Panc1 (cell line): ENCODE measurements at regions not wholly inside any gene's neighbourhood (a gene's known extent, or its start where the extent isn't known, plus 50 kb on each side); places are given as distances from the start of the nearest gene placed in this dataset.

Experiments used
- ATAC-seq: fragments of 200-7000 bp; cut with Tn5 transposase; 2 replicates; pipeline ENCODE4 v1.9.1; 2020; ENCODE audit warnings: mild to moderate bottlenecking, moderate library complexity
- BruUV-seq: library from RNA; stranded (reverse); fragments of 400-500 nt; replicated peaks from 2 replicates; lab custom pipeline; 2021; lab: Mats Ljungman, UMichigan
- CTCF ChIA-PET: fragments of 300-600 bp; sonication (Branson Sonifier 250); formaldehyde crosslinking; loops from one replicate; lab custom pipeline; 2022; ENCODE audit warnings: antibody characterized with exemption; lab: Charles Lee
- POLR2A ChIA-PET: fragments of 300-600 bp; sonication (Branson Sonifier 250); formaldehyde crosslinking; loops from one replicate; lab custom pipeline; 2022; ENCODE audit warnings: antibody characterized with exemption; lab: Charles Lee
- DNase-seq: peaks from one replicate; pipeline ENCODE4 v3.0.0-alpha.2; 2010; ENCODE audit warnings: low read depth, low spot score
- H3K27ac ChIP-seq: 2 replicates; pipeline ENCODE4 v1.5.1; 2011; ENCODE audit warnings: mild to moderate bottlenecking, low read length, inconsistent platforms
- H3K27me3 ChIP-seq: fragments of 200-500 bp; sonication (Bioruptor generic); 2 replicates; pipeline ENCODE4 v1.6.0; 2014; ENCODE audit warnings: low read length, inconsistent platforms; ENCODE audit not compliant: control insufficient read depth, insufficient read depth
- H3K36me3 ChIP-seq: fragments of 200-500 bp; sonication (Bioruptor generic); 2 replicates; pipeline ENCODE4 v1.5.1; 2014; ENCODE audit warnings: inconsistent platforms, mild to moderate bottlenecking, low read length, moderate library complexity; ENCODE audit not compliant: control insufficient read depth, insufficient read depth
- H3K4me1 ChIP-seq: 2 replicates; pipeline ENCODE4 v1.5.1; 2011; ENCODE audit warnings: inconsistent platforms, mild to moderate bottlenecking, low read length, moderate library complexity; ENCODE audit not compliant: control insufficient read depth, insufficient read depth
- H3K4me3 ChIP-seq, 2 experiments: 2 replicates each; pipeline ENCODE4 v1.5.1; 2011 to 2012; ENCODE audit warnings: low read depth in 2 of 2, low read length in 2 of 2, mild to moderate bottlenecking in 2 of 2, inconsistent platforms in 1 of 2, moderate library complexity in 1 of 2
- H3K9me3 ChIP-seq: fragments of 200-500 bp; sonication (Bioruptor generic); 2 replicates; pipeline ENCODE4 v1.5.1; 2014; ENCODE audit warnings: low read depth, mild to moderate bottlenecking, inconsistent platforms, low read length, moderate library complexity; ENCODE audit not compliant: control insufficient read depth, insufficient read depth
- POLR2AphosphoS5 ChIP-seq: IDR thresholded peaks from 2 replicates; pipeline ENCODE4 v1.6.1; 2012; ENCODE audit warnings: mild to moderate bottlenecking, low read depth, low read length, moderate library complexity
- SIN3A ChIP-seq: IDR thresholded peaks from 2 replicates; pipeline ENCODE4 v1.6.1; 2012; ENCODE audit warnings: low read depth, mild to moderate bottlenecking, low read length, moderate library complexity, borderline replicate concordance; ENCODE audit not compliant: insufficient read depth
- TCF7L2 ChIP-seq: IDR thresholded peaks from 2 replicates; pipeline ENCODE4 v1.6.1; 2011; ENCODE audit warnings: mild to moderate bottlenecking, low read depth, low read length, inconsistent platforms
- in situ Hi-C: cut with HindIII; loops from 2 replicates; pipeline ENCODE4 v1.10.0; 2016; ENCODE audit warnings: low sequenced_read_pairs, low pct_unique_long_range_greater_than_20kb
- intact Hi-C: fragments of 100-400 bp; cut with micrococcal nuclease; formaldehyde crosslinking; loops from one replicate; pipeline ENCODE4 v1.10.0; 2022; ENCODE audit not compliant: unreplicated experiment
- TF ChIP-seq, protein P1 (sequence below), 2 experiments: IDR thresholded peaks; 2 replicates each; pipeline ENCODE4 v1.6.1; 2011 to 2012; ENCODE audit warnings: low read depth in 2 of 2, control low read depth in 1 of 2, low read length in 1 of 2, mild to moderate bottlenecking in 1 of 2, moderate library complexity in 1 of 2; ENCODE audit not compliant: insufficient read depth in 1 of 2
- TF ChIP-seq, protein P2 (sequence below): fragments of 450-650 bp; IDR thresholded peaks from 2 replicates; pipeline ENCODE4 v1.5.1; 2017; ENCODE audit warnings: mild to moderate bottlenecking

- intact Hi-C loops, result no loop called here
- in situ Hi-C loops, result no loop called here
- DNase-seq, result no peak
- H3K4me1 ChIP-seq, result no peaks in the 10 kb centered on the region
- H3K4me3 ChIP-seq, result no peak overlapping the region
- BruUV-seq, result no TSS peak
- no peaks in the 10 kb centered on the region for H3K36me3 ChIP-seq
- ChIA-PET CTCF (no interaction called here), POLR2A (no interaction called here)
- no peak for ATAC-seq
- no peaks in the 10 kb centered on the region for H3K27me3 ChIP-seq
- no peak for TF ChIP-seq SIN3A
- no peak for TF ChIP-seq POLR2AphosphoS5
- TF ChIP-seq, protein P1, sequence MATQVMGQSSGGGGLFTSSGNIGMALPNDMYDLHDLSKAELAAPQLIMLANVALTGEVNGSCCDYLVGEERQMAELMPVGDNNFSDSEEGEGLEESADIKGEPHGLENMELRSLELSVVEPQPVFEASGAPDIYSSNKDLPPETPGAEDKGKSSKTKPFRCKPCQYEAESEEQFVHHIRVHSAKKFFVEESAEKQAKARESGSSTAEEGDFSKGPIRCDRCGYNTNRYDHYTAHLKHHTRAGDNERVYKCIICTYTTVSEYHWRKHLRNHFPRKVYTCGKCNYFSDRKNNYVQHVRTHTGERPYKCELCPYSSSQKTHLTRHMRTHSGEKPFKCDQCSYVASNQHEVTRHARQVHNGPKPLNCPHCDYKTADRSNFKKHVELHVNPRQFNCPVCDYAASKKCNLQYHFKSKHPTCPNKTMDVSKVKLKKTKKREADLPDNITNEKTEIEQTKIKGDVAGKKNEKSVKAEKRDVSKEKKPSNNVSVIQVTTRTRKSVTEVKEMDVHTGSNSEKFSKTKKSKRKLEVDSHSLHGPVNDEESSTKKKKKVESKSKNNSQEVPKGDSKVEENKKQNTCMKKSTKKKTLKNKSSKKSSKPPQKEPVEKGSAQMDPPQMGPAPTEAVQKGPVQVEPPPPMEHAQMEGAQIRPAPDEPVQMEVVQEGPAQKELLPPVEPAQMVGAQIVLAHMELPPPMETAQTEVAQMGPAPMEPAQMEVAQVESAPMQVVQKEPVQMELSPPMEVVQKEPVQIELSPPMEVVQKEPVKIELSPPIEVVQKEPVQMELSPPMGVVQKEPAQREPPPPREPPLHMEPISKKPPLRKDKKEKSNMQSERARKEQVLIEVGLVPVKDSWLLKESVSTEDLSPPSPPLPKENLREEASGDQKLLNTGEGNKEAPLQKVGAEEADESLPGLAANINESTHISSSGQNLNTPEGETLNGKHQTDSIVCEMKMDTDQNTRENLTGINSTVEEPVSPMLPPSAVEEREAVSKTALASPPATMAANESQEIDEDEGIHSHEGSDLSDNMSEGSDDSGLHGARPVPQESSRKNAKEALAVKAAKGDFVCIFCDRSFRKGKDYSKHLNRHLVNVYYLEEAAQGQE (IDR thresholded peaks at IDR 0.05; ENCODE audit: insufficient read depth in 1 of 2, low read depth in 2 of 2, low read length in 1 of 2), result no peak
- TF ChIP-seq, protein P2, sequence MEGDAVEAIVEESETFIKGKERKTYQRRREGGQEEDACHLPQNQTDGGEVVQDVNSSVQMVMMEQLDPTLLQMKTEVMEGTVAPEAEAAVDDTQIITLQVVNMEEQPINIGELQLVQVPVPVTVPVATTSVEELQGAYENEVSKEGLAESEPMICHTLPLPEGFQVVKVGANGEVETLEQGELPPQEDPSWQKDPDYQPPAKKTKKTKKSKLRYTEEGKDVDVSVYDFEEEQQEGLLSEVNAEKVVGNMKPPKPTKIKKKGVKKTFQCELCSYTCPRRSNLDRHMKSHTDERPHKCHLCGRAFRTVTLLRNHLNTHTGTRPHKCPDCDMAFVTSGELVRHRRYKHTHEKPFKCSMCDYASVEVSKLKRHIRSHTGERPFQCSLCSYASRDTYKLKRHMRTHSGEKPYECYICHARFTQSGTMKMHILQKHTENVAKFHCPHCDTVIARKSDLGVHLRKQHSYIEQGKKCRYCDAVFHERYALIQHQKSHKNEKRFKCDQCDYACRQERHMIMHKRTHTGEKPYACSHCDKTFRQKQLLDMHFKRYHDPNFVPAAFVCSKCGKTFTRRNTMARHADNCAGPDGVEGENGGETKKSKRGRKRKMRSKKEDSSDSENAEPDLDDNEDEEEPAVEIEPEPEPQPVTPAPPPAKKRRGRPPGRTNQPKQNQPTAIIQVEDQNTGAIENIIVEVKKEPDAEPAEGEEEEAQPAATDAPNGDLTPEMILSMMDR, result no peak
- TF ChIP-seq TCF7L2, result no peak
- H3K27ac ChIP-seq, result no peak overlapping the region
- H3K9me3 ChIP-seq, result no peaks in the 10 kb centered on the region
These were observed 66.5 kb downstream of the FAM9B start for GRCh38 chrX:8967461-8967860.

DNA sequence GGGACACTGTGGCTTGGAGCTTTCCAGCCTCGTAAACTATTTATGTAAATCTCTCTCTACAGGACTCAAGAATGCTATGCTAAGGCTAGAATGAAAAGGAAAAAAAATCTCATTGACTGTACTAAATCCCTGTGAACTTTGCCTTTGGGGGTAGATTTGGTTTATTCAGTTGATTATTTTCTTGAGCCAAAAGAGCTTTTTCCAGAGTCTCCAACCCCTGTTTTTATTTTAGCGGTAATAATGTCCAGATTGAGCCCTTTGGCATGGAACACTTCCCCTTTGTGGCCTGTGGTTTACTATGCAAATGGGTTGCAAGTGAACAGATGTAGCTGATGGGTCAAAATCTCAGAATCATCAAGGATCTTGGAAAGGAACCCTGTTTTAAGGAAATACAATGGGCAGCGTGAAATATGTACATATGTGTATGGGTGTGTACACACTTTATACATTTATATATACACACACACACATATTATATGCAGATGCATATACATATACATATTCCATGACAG, 72.9 kb downstream of the FAM9B start:
- Histone ChIP-seq H3K36me3 (no peaks in the 10 kb centered on the region), H3K27me3 (no peaks in the 10 kb centered on the region), H3K27ac (no peak overlapping the region), H3K4me1 (no peaks in the 10 kb centered on the region), H3K4me3 (no peak overlapping the region), H3K9me3 (no peaks in the 10 kb centered on the region)
- ATAC-seq, result no peak
- POLR2A ChIA-PET, result no interaction called here
- CTCF ChIA-PET, result no interaction called here
- no TSS peak for BruUV-seq
- TF ChIP-seq SIN3A (no peak), POLR2AphosphoS5 (no peak), TCF7L2 (no peak)
- TF ChIP-seq, protein P1 (IDR thresholded peaks at IDR 0.05; ENCODE audit: insufficient read depth in 1 of 2, low read depth in 2 of 2, low read length in 1 of 2), result no peak
- TF ChIP-seq, protein P2, result no peak
- DNase-seq, result no peak
- in situ Hi-C loops (no loop called here), intact Hi-C loops (no loop called here)
